ENCODE measurements at regions not wholly inside any gene's neighbourhood (a gene's known extent, or its start where the extent isn't known, plus 50 kb on each side); places are given as distances from the start of the nearest gene placed in this dataset.

DNA sequence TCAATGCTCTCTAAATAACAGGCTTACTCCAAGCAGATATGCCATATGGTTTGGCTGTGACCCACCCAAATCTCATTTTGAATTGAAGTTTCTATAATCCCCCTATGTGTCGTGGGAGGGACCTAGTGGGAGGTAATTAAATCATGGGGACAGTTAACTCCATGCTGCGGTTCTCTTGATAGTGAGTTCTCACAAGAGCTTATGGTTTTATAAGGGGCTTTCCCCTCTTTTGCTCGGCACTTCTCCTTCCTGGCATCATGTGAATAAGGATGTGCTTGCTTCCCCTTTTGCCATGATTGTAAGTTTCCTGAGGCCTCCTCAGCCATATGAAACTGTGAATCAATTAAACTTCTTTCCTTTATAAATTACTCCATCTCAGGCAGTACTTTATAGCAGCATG lies 302.7 kb upstream of the ZC3H15 start:
- Histone ChIP-seq H3K27me3 (replicated peaks in 1 of 7) (no peaks in the 10 kb centered on the region), H3K36me3 (no peaks in the 10 kb centered on the region), H3K4me3 (no peak overlapping the region), H3K9me3 (peaks cover 0 to 8% (median 0%) of the 10 kb centered on the region in 8 donors), H3K27ac (no peak overlapping the region), H3K4me1 (no peaks in the 10 kb centered on the region)
- DNase-seq: no peak
- 43 to 68% (median 48%) methylated on average over 3 of the region's 3 CpGs for WGBS, 5 donors
- TF ChIP-seq, protein P1, sequence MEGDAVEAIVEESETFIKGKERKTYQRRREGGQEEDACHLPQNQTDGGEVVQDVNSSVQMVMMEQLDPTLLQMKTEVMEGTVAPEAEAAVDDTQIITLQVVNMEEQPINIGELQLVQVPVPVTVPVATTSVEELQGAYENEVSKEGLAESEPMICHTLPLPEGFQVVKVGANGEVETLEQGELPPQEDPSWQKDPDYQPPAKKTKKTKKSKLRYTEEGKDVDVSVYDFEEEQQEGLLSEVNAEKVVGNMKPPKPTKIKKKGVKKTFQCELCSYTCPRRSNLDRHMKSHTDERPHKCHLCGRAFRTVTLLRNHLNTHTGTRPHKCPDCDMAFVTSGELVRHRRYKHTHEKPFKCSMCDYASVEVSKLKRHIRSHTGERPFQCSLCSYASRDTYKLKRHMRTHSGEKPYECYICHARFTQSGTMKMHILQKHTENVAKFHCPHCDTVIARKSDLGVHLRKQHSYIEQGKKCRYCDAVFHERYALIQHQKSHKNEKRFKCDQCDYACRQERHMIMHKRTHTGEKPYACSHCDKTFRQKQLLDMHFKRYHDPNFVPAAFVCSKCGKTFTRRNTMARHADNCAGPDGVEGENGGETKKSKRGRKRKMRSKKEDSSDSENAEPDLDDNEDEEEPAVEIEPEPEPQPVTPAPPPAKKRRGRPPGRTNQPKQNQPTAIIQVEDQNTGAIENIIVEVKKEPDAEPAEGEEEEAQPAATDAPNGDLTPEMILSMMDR (IDR thresholded peaks at IDR 0.05 in 8 of 11, conservative IDR thresholded peaks at IDR 0.05 in 3 of 11): no peak
- TF ChIP-seq POLR2AphosphoS5 (IDR thresholded peaks at IDR 0.05) (no peak), POLR2A (IDR thresholded peaks at IDR 0.05) (no peak)
- intact Hi-C loops (cut with DNase I; ENCODE audit: low total_unique reads): no loop called here

DNA sequence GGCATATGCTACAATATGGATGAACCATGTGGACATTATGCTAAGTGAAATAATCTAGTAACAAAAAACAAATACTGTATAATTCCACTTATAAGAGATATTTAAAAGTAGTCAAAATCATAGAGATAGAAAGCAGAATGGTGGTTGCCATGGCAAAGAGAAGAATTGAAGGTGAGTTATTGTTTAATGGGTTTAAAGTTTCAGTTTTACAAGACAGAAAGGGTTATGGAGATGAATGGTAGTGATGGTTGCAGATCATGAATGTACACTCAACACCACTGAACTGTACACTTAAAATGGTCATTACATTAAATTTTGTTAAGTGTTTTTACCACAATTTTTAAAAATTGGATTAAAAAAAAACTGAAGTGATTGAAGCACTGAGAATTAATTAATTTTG lies 298.2 kb upstream of the ZC3H15 start:
- DNase-seq: no peak
- no peaks in the 10 kb centered on the region for H3K27me3 ChIP-seq (replicated peaks in 1 of 7)
- TF ChIP-seq POLR2A (IDR thresholded peaks at IDR 0.05) (no peak), POLR2AphosphoS5 (IDR thresholded peaks at IDR 0.05) (no peak)
- TF ChIP-seq, protein P1 (IDR thresholded peaks at IDR 0.05 in 8 of 11, conservative IDR thresholded peaks at IDR 0.05 in 3 of 11): no peak
- no peak overlapping the region for H3K4me3 ChIP-seq
- intact Hi-C loops (cut with DNase I; ENCODE audit: low total_unique reads): no loop called here
- H3K36me3 ChIP-seq: no peaks in the 10 kb centered on the region
- no peaks in the 10 kb centered on the region for H3K4me1 ChIP-seq
- peaks cover 0 to 8% (median 0%) of the 10 kb centered on the region in 8 donors for H3K9me3 ChIP-seq
- no peak overlapping the region for H3K27ac ChIP-seq

DNA sequence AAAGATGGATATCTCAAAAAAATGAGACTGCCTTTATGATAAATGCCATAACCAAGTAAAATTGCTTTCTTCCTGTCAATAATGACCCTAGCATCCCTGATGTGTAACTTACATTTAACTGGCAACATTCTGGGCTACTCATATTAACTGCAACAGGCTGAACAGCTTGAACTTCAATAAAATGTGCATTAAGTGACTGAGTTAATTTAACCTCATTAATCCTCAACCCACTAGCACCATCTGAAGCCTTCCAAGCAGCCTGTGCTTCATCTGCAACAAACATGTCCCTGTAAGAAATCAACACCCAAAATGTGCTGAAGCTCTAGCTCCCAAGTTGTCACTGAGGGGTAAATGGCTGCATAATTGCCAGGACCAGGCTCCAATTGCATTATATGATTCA lies 296.2 kb upstream of the ZC3H15 start:
- no peak overlapping the region for H3K27ac ChIP-seq
- H3K9me3 ChIP-seq: peaks cover 0 to 8% (median 0%) of the 10 kb centered on the region in 8 donors
- no peaks in the 10 kb centered on the region for H3K4me1 ChIP-seq
- intact Hi-C loops (cut with DNase I; ENCODE audit: low total_unique reads): no loop called here
- H3K27me3 ChIP-seq (replicated peaks in 1 of 7): no peaks in the 10 kb centered on the region
- no peak for DNase-seq
- TF ChIP-seq, protein P1 (IDR thresholded peaks at IDR 0.05 in 8 of 11, conservative IDR thresholded peaks at IDR 0.05 in 3 of 11): no peak
- TF ChIP-seq POLR2A (IDR thresholded peaks at IDR 0.05) (no peak), POLR2AphosphoS5 (IDR thresholded peaks at IDR 0.05) (no peak)
- no peak overlapping the region for H3K4me3 ChIP-seq
- H3K36me3 ChIP-seq: no peaks in the 10 kb centered on the region

DNA sequence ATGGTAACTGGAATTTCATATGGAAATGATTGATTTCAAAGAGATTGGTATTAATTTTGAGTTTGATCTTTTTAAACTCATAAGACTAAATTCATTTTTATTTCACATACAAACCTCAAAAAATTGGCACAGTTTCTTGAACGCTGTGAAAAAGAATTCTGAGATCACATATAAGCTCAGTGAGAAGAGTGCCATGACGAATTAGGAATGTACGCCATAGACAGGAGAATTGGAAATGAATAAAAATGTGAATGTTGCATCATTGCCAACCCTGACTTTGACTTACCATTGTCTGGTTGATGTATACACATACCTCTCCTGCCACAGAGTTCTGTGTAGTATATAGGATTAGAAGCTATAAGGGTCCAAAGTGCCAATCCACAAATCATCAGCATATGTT lies 290.4 kb upstream of the ZC3H15 start:
- TF ChIP-seq POLR2AphosphoS5 (IDR thresholded peaks at IDR 0.05) (no peak), POLR2A (IDR thresholded peaks at IDR 0.05) (no peak)
- TF ChIP-seq, protein P1 (IDR thresholded peaks at IDR 0.05 in 8 of 11, conservative IDR thresholded peaks at IDR 0.05 in 3 of 11): no peak
- no peak overlapping the region for H3K27ac ChIP-seq
- H3K4me1 ChIP-seq: no peaks in the 10 kb centered on the region
- 91 to 94% (median 93%) methylated on average over 3 of the region's 3 CpGs for WGBS, 5 donors
- H3K36me3 ChIP-seq: no peaks in the 10 kb centered on the region
- intact Hi-C loops (cut with DNase I; ENCODE audit: low total_unique reads): no loop called here
- no peak for DNase-seq
- H3K9me3 ChIP-seq: no peaks in the 10 kb centered on the region
- no peaks in the 10 kb centered on the region for H3K27me3 ChIP-seq (replicated peaks in 1 of 7)
- no peak overlapping the region for H3K4me3 ChIP-seq

All from spleen (tissue), 11 donors.